OCI-LY1 (cell line): ENCODE measurements at regions not wholly inside any gene's neighbourhood (a gene's known extent, or its start where the extent isn't known, plus 50 kb on each side); places are given as distances from the start of the nearest gene placed in this dataset.

Experiments
- CTCF ChIP-seq: fragments of 200-600 bp; sonication (generic), shearing (Covaris generic); IDR thresholded peaks from 2 replicates; pipeline ENCODE4 v1.5.1; 2017; ENCODE audit warnings: mild to moderate bottlenecking, antibody characterized with exemption, low read length, moderate library complexity, mixed read lengths
- EZH2 ChIP-seq: fragments of 200-600 bp; sonication (generic), shearing (Covaris generic); IDR thresholded peaks from 2 replicates; pipeline ENCODE4 v1.8.0; 2017; ENCODE audit warnings: borderline replicate concordance, mixed run types, mild to moderate bottlenecking, antibody characterized with exemption, low read length, moderate library complexity, mixed read lengths

- TF ChIP-seq CTCF (no peak), EZH2 (no peak)
Measured at GRCh38 chr5:15993919-15994318, 185.7 kb downstream of the MARCHF11 start.
